OCI-LY7 (cell line): ENCODE measurements at regions not wholly inside any gene's neighbourhood (a gene's known extent, or its start where the extent isn't known, plus 50 kb on each side); places are given as distances from the start of the nearest gene placed in this dataset.

Experiments
- BruUV-seq: library from RNA; stranded (reverse); fragments of 400-500 nt; replicated peaks from 2 replicates; lab custom pipeline; 2021; lab: Mats Ljungman, UMichigan
- CTCF ChIA-PET: fragments of 300-600 bp; sonication (Branson Sonifier 250); formaldehyde crosslinking; loops from one replicate; lab custom pipeline; 2022; ENCODE audit warnings: antibody characterized with exemption; ENCODE audit not compliant: unreplicated experiment; lab: Charles Lee
- POLR2A ChIA-PET: fragments of 300-600 bp; sonication (Branson Sonifier 250); formaldehyde crosslinking; loops from one replicate; lab custom pipeline; 2022; ENCODE audit warnings: antibody characterized with exemption; lab: Charles Lee
- DNase-seq: peaks from one replicate; pipeline ENCODE4 v3.0.0-alpha.2; 2015; ENCODE audit warnings: low spot score
- H2AFZ ChIP-seq: fragments of 200-600 bp; sonication (generic), shearing (Covaris generic); 2 replicates; pipeline ENCODE4 v1.6.1; 2014; ENCODE audit warnings: mild to moderate bottlenecking, antibody characterized with exemption, low read length, moderate library complexity
- H3K27ac ChIP-seq: fragments of 200-600 bp; sonication (generic); 2 replicates; pipeline ENCODE4 v1.5.1; 2014; ENCODE audit warnings: mixed run types, low read depth, mild to moderate bottlenecking, moderate library complexity, low read length, inconsistent platforms; ENCODE audit not compliant: poor library complexity, severe bottlenecking
- H3K36me3 ChIP-seq: fragments of 200-600 bp; sonication (generic); 2 replicates; pipeline ENCODE4 v1.6.1; 2014; ENCODE audit warnings: mild to moderate bottlenecking, antibody characterized with exemption, low read length, moderate library complexity, mixed read lengths; ENCODE audit not compliant: insufficient read depth
- H3K4me1 ChIP-seq: fragments of 200-600 bp; sonication (generic); 2 replicates; pipeline ENCODE4 v1.5.1; 2014; ENCODE audit warnings: mild to moderate bottlenecking, low read length; ENCODE audit not compliant: insufficient read depth, poor library complexity, severe bottlenecking
- H3K4me2 ChIP-seq: fragments of 200-600 bp; sonication (generic); 2 replicates; pipeline ENCODE4 v1.6.1; 2014; ENCODE audit warnings: mild to moderate bottlenecking, low read length
- H3K4me3 ChIP-seq: fragments of 200-600 bp; sonication (generic); 2 replicates; pipeline ENCODE4 v1.5.1; 2014; ENCODE audit warnings: mild to moderate bottlenecking, low read depth, low read length; ENCODE audit not compliant: poor library complexity, severe bottlenecking
- H3K79me2 ChIP-seq: fragments of 200-600 bp; sonication (generic); 2 replicates; pipeline ENCODE4 v1.6.1; 2016; ENCODE audit warnings: low read depth, mild to moderate bottlenecking, low read length, moderate library complexity, mixed read lengths; ENCODE audit not compliant: insufficient read depth
- H3K9me2 ChIP-seq: fragments of 200-600 bp; sonication (generic); 2 replicates; pipeline ENCODE4 v1.6.1; 2016; ENCODE audit warnings: mild to moderate bottlenecking, low read length, mixed read lengths; ENCODE audit not compliant: insufficient read depth
- H3K9me3 ChIP-seq: fragments of 200-600 bp; sonication (generic); 2 replicates; pipeline ENCODE4 v1.6.1; 2014; ENCODE audit warnings: mild to moderate bottlenecking, mixed run types, low read length, mixed read lengths
- H4K20me1 ChIP-seq: fragments of 200-600 bp; sonication (generic); 2 replicates; pipeline ENCODE4 v1.6.1; 2014; ENCODE audit warnings: mild to moderate bottlenecking, antibody characterized with exemption, low read length, moderate library complexity, mixed read lengths; ENCODE audit not compliant: insufficient read depth
- EZH2phosphoT487 ChIP-seq: fragments of 200-600 bp; sonication (generic); IDR thresholded peaks from 2 replicates; pipeline ENCODE4 v1.6.1; 2018; ENCODE audit warnings: low read depth, borderline replicate concordance, mild to moderate bottlenecking, mixed run types, antibody characterized with exemption, low read length, moderate library complexity, mixed read lengths
- intact Hi-C: fragments of 100-400 bp; cut with micrococcal nuclease; formaldehyde crosslinking; loops from one replicate; pipeline ENCODE4 v1.10.0; 2022; ENCODE audit not compliant: unreplicated experiment
- TF ChIP-seq, protein P1 (sequence below): fragments of 200-600 bp; sonication (generic); conservative IDR thresholded peaks from 2 replicates; pipeline ENCODE4 v1.5.1; 2014; ENCODE audit warnings: mild to moderate bottlenecking, antibody characterized with exemption, low read length, moderate library complexity, mixed read lengths

DNA sequence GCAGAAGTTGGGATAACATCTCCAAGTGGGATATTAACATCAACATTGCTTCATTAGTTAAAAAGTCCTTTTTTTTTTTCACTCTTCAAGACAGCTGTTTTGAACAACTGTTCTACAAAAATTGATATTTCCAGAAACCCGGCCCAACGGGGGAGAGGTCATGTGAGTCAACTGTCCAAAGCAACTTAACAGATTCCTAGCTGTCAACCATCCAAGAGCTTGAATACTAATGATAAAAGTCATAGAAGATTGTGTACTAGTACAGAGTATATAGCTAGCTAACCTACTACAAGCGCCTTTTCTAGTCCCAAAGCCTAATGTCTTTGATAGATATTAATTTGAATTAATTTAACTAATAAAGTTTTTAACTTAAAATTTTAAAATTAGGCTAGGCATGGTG lies 172.0 kb downstream of the CYB561 start:
- Histone ChIP-seq H3K4me2 (no peak overlapping the region), H3K9me3 (no peaks in the 10 kb centered on the region), H2AFZ (no peak overlapping the region), H3K36me3 (no peaks in the 10 kb centered on the region), H3K79me2 (no peaks in the 10 kb centered on the region), H3K4me1 (no peaks in the 10 kb centered on the region), H4K20me1 (0 out of 2 replicates have a peak, but pooled peaks cover 2% of the 10 kb centered on the region), H3K4me3 (no peak overlapping the region), H3K9me2 (no peaks in the 10 kb centered on the region), H3K27ac (no peak overlapping the region)
- no TSS peak for BruUV-seq
- DNase-seq = no peak
- TF ChIP-seq EZH2phosphoT487 = no peak
- TF ChIP-seq, protein P1, sequence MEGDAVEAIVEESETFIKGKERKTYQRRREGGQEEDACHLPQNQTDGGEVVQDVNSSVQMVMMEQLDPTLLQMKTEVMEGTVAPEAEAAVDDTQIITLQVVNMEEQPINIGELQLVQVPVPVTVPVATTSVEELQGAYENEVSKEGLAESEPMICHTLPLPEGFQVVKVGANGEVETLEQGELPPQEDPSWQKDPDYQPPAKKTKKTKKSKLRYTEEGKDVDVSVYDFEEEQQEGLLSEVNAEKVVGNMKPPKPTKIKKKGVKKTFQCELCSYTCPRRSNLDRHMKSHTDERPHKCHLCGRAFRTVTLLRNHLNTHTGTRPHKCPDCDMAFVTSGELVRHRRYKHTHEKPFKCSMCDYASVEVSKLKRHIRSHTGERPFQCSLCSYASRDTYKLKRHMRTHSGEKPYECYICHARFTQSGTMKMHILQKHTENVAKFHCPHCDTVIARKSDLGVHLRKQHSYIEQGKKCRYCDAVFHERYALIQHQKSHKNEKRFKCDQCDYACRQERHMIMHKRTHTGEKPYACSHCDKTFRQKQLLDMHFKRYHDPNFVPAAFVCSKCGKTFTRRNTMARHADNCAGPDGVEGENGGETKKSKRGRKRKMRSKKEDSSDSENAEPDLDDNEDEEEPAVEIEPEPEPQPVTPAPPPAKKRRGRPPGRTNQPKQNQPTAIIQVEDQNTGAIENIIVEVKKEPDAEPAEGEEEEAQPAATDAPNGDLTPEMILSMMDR = no peak
- ChIA-PET POLR2A (no interaction called here), CTCF (no interaction called here)
- intact Hi-C loops = no loop called here

DNA sequence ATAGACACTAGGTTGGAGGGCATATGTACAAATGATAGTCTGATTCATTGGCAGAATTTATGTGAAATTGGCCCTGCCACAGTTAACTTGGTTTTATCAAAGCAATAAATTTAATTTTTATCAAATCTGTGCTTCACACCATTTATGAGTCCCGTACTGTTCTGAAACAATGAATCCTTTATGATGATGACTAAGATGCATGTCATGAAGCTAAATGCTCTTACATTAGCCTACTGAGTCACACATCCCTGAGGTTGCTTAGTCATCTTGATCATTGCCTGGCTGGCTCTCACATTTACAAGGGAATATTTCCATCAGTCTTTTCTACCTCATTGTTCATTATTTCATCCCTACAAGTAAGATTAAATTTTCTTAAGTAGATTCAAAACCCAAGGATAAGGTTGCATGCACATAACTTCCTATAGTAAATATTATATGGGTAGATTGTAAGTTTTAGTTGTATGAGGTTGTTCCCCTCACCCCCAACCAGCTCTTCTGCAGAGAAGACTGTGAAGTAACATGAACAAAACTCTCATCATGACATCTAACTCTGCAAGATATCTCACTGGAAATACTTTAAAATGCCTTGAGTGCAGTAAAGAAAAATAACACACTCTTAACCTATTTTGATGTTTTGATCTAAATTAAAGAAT lies 170.7 kb downstream of the CYB561 start:
- H3K27ac ChIP-seq = no peak overlapping the region
- H3K9me2 ChIP-seq = no peaks in the 10 kb centered on the region
- H2AFZ ChIP-seq = no peak overlapping the region
- H3K4me1 ChIP-seq = no peaks in the 10 kb centered on the region
- no peak for DNase-seq
- intact Hi-C loops = no loop called here
- no peaks in the 10 kb centered on the region for H3K79me2 ChIP-seq
- no TSS peak for BruUV-seq
- no peak for TF ChIP-seq EZH2phosphoT487
- TF ChIP-seq, protein P1 = no peak
- H3K36me3 ChIP-seq = no peaks in the 10 kb centered on the region
- ChIA-PET POLR2A (no interaction called here), CTCF (no interaction called here)
- H4K20me1 ChIP-seq = 0 out of 2 replicates have a peak, but pooled peaks cover 2% of the 10 kb centered on the region
- H3K4me2 ChIP-seq = no peak overlapping the region
- no peak overlapping the region for H3K4me3 ChIP-seq
- H3K9me3 ChIP-seq = no peaks in the 10 kb centered on the region

DNA sequence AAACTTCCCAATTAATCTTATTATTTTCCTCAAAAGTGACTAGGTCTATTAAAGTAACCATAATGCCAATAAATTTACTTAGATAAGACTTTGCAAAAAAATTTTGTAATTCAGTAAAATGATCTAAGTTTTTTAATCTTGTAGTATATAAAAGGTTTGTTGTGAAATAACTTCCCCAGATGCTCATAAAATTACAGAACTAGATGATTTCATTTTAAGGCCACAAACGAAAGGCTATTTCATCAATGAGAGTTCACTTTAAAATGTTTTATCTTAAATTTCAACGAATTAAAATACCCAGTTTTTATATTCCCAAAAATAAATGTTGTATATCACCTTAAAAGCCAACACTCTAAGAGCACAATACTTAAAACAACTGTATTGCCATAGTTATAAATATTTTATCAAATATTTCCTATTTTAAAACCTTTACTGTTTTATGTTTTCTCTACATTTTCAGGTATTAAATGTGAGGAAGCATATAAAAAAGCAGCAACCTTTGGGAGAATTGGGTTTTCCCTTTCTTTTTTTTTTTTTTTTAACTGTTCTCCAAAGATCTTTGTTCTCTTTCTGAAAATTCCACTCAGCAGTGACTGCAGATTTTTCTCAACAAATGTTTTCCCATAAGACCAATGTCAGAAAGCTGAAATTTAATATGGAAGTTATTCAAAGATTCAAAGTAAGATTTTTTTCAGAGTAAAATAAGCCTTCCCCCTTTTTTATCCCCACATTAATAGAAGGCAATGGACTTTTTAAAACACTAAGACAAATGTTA lies 169.9 kb downstream of the CYB561 start:
- Histone ChIP-seq H2AFZ (no peak overlapping the region), H3K36me3 (no peaks in the 10 kb centered on the region), H4K20me1 (0 out of 2 replicates have a peak, but pooled peaks cover 2% of the 10 kb centered on the region), H3K79me2 (no peaks in the 10 kb centered on the region), H3K27ac (no peak overlapping the region), H3K9me2 (no peaks in the 10 kb centered on the region), H3K9me3 (no peaks in the 10 kb centered on the region), H3K4me2 (no peak overlapping the region), H3K4me1 (no peaks in the 10 kb centered on the region), H3K4me3 (no peak overlapping the region)
- ChIA-PET POLR2A (interaction anchor here (0.7 kb wide), 2 partner anchors 17 to 167 kb away, joined by 3 to 4 read pairs; no protein-coding TSS in a partner anchor), CTCF (no interaction called here)
- TF ChIP-seq EZH2phosphoT487 = no peak
- TF ChIP-seq, protein P1 = no peak
- no peak for DNase-seq
- intact Hi-C loops = no loop called here
- no TSS peak for BruUV-seq
